HG03460 (cell line): ENCODE measurements at regions not wholly inside any gene's neighbourhood (a gene's known extent, or its start where the extent isn't known, plus 50 kb on each side); places are given as distances from the start of the nearest gene placed in this dataset.
"Not testable (repeated sequence)": the region's sequence is repeated elsewhere in the genome, so short reads cannot be mapped to it uniquely, and the experiment has no call there.

Experiments
- ATAC-seq: cut with Tn5 transposase; IDR thresholded peaks from one replicate; pipeline ENCODE4 v1.9.1; 2021; ENCODE audit not compliant: unreplicated experiment

GRCh38 chr13:22945321-22946226, 235.2 kb upstream of the SGCG start:
- no peak for ATAC-seq

- no peak for ATAC-seq
Measured at GRCh38 chr13:22948421-22948820, 232.4 kb upstream of the SGCG start.

- ATAC-seq, result not testable (repeated sequence)
Measured at GRCh38 chr13:22952018-22952417, 228.8 kb upstream of the SGCG start.

- not testable (repeated sequence) for ATAC-seq
Measured at GRCh38 chr13:22955147-22955546, 225.6 kb upstream of the SGCG start.

GRCh38 chr13:22956456-22957115, 224.2 kb upstream of the SGCG start:
- ATAC-seq, result not testable (repeated sequence)

GRCh38 chr13:22959859-22960258, 220.9 kb upstream of the SGCG start:
- not testable (repeated sequence) for ATAC-seq

GRCh38 chr13:22960827-22961226, 220.0 kb upstream of the SGCG start:
- no peak for ATAC-seq

- not testable (repeated sequence) for ATAC-seq
Measured at GRCh38 chr13:22961342-22961741, 219.4 kb upstream of the SGCG start.

GRCh38 chr13:22961835-22962537, 218.8 kb upstream of the SGCG start:
- ATAC-seq, result no peak

GRCh38 chr13:22963384-22964053, 217.3 kb upstream of the SGCG start:
- ATAC-seq, result not testable (repeated sequence)

GRCh38 chr13:22964245-22964966, 216.4 kb upstream of the SGCG start:
- ATAC-seq, result no peak

GRCh38 chr13:22965011-22965857, 215.5 kb upstream of the SGCG start:
- not testable (repeated sequence) for ATAC-seq

GRCh38 chr13:22965858-22966239, 214.9 kb upstream of the SGCG start:
- ATAC-seq, result not testable (repeated sequence)

- ATAC-seq, result not testable (repeated sequence)
Measured at GRCh38 chr13:22966753-22967152, 214.0 kb upstream of the SGCG start.

- ATAC-seq, result no peak
Measured at GRCh38 chr13:22967669-22968068, 213.1 kb upstream of the SGCG start.

GRCh38 chr13:22979952-22980351, 200.8 kb upstream of the SGCG start:
- no peak for ATAC-seq

GRCh38 chr13:22980936-22981335, 199.8 kb upstream of the SGCG start:
- ATAC-seq, result no peak

GRCh38 chr13:22993148-22993547, 187.6 kb upstream of the SGCG start:
- no peak for ATAC-seq

GRCh38 chr13:23003446-23003845, 177.3 kb upstream of the SGCG start:
- ATAC-seq, result no peak
